A673 (cell line): ENCODE measurements at regions not wholly inside any gene's neighbourhood (a gene's known extent, or its start where the extent isn't known, plus 50 kb on each side); places are given as distances from the start of the nearest gene placed in this dataset.

Experiments
- BruUV-seq: library from RNA; stranded (reverse); fragments of 400-500 nt; replicated peaks from 2 replicates; lab custom pipeline; 2021; lab: Mats Ljungman, UMichigan
- CTCF ChIA-PET: fragments of 300-600 bp; sonication (Branson Sonifier 250); formaldehyde crosslinking; loops from one replicate; lab custom pipeline; 2022; ENCODE audit warnings: antibody characterized with exemption; lab: Charles Lee
- POLR2A ChIA-PET: fragments of 300-600 bp; sonication (Branson Sonifier 250); formaldehyde crosslinking; loops from one replicate; lab custom pipeline; 2022; ENCODE audit warnings: antibody characterized with exemption; ENCODE audit not compliant: low non-redundant PET; lab: Charles Lee
- DNase-seq: peaks from one replicate; pipeline ENCODE4 v3.0.0-alpha.2; 2015; ENCODE audit warnings: low spot score
- H3K27ac ChIP-seq: fragments of 200-600 bp; sonication (generic); 2 replicates; pipeline ENCODE4 v1.5.1; 2016; ENCODE audit warnings: mixed run types, low read depth, mild to moderate bottlenecking, mixed read lengths, antibody characterized with exemption, low read length; ENCODE audit not compliant: poor library complexity, severe bottlenecking
- H3K27me3 ChIP-seq: fragments of 200-600 bp; sonication (generic); replicated peaks from 2 replicates; pipeline ENCODE4 v1.6.1; 2017; ENCODE audit warnings: mixed run types, low read depth, mild to moderate bottlenecking, mixed read lengths, antibody characterized with exemption, low read length; ENCODE audit not compliant: insufficient read depth, poor library complexity
- H3K36me3 ChIP-seq: fragments of 200-600 bp; sonication (generic); 2 replicates; pipeline ENCODE4 v1.6.1; 2016; ENCODE audit warnings: mixed run types, mild to moderate bottlenecking, mixed read lengths, antibody characterized with exemption, low read length; ENCODE audit not compliant: insufficient read depth, poor library complexity, severe bottlenecking
- H3K4me1 ChIP-seq: fragments of 200-600 bp; sonication (generic); 2 replicates; pipeline ENCODE4 v1.6.1; 2017; ENCODE audit warnings: mixed run types, mild to moderate bottlenecking, mixed read lengths, antibody characterized with exemption, low read length; ENCODE audit not compliant: insufficient read depth, poor library complexity, severe bottlenecking
- H3K4me3 ChIP-seq: fragments of 200-600 bp; sonication (generic); 2 replicates; pipeline ENCODE4 v1.5.1; 2016; ENCODE audit warnings: low read depth, mixed run types, mild to moderate bottlenecking, mixed read lengths, low read length; ENCODE audit not compliant: poor library complexity, severe bottlenecking
- H3K9me3 ChIP-seq: fragments of 200-600 bp; sonication (generic); 2 replicates; pipeline ENCODE4 v1.6.1; 2016; ENCODE audit warnings: mixed run types, low read depth, mild to moderate bottlenecking, mixed read lengths, antibody characterized with exemption, low read length; ENCODE audit not compliant: poor library complexity, severe bottlenecking
- CTCF ChIP-seq: fragments of 300-800, 200-600 bp; sonication (generic); conservative IDR thresholded peaks from 2 replicates; pipeline ENCODE4 v1.5.1; 2017; ENCODE audit warnings: low read depth, mild to moderate bottlenecking, antibody characterized with exemption, low read length, moderate library complexity, mixed read lengths
- EZH2 ChIP-seq: fragments of 200-600 bp; sonication (generic); IDR thresholded peaks from 2 replicates; pipeline ENCODE4 v1.6.1; 2017; ENCODE audit warnings: borderline replicate concordance, low read depth, mild to moderate bottlenecking, mixed read lengths, antibody characterized with exemption, low read length; ENCODE audit not compliant: poor library complexity, severe bottlenecking
- intact Hi-C: fragments of 100-400 bp; cut with micrococcal nuclease; formaldehyde crosslinking; loops from one replicate; pipeline ENCODE4 v1.10.0; 2022; ENCODE audit not compliant: unreplicated experiment

- no TSS peak for BruUV-seq
- H3K4me3 ChIP-seq: no peak overlapping the region
- H3K36me3 ChIP-seq: no peaks in the 10 kb centered on the region
- POLR2A ChIA-PET: no interaction called here
- no peak overlapping the region for H3K27ac ChIP-seq
- H3K4me1 ChIP-seq: no peaks in the 10 kb centered on the region
- DNase-seq: no peak
- intact Hi-C loops: no loop called here
- H3K27me3 ChIP-seq: no peaks in the 10 kb centered on the region
- TF ChIP-seq EZH2 (no peak), CTCF (no peak)
- H3K9me3 ChIP-seq: no peaks in the 10 kb centered on the region
- CTCF ChIA-PET: no interaction called here
These were observed 75.5 kb upstream of the CDK20 start for GRCh38 chr9:88049677-88050307.

- no peak for TF ChIP-seq EZH2
- H3K27me3 ChIP-seq: no peaks in the 10 kb centered on the region
- BruUV-seq: no TSS peak
- no peaks in the 10 kb centered on the region for H3K4me1 ChIP-seq
- DNase-seq: no peak
- H3K4me3 ChIP-seq: no peak overlapping the region
- no peak overlapping the region for H3K27ac ChIP-seq
- ChIA-PET CTCF (no interaction called here), POLR2A (no interaction called here)
- H3K36me3 ChIP-seq: no peaks in the 10 kb centered on the region
- peaks cover 14% of the 10 kb centered on the region for H3K9me3 ChIP-seq
- intact Hi-C loops: no loop called here
These were observed 72.2 kb upstream of the CDK20 start for GRCh38 chr9:88046542-88046941.

- H3K27me3 ChIP-seq: no peaks in the 10 kb centered on the region
- intact Hi-C loops: no loop called here
- H3K36me3 ChIP-seq: no peaks in the 10 kb centered on the region
- H3K4me3 ChIP-seq: no peak overlapping the region
- CTCF ChIA-PET: no interaction called here
- no peak overlapping the region for H3K27ac ChIP-seq
- no peak for TF ChIP-seq CTCF
- POLR2A ChIA-PET: no interaction called here
- peaks cover 14% of the 10 kb centered on the region for H3K9me3 ChIP-seq
- no peaks in the 10 kb centered on the region for H3K4me1 ChIP-seq
- DNase-seq: no peak
- no TSS peak for BruUV-seq
These were observed 71.4 kb upstream of the CDK20 start for GRCh38 chr9:88045686-88046085.

- Histone ChIP-seq H3K4me3 (no peak overlapping the region), H3K36me3 (no peaks in the 10 kb centered on the region), H3K4me1 (no peaks in the 10 kb centered on the region), H3K27me3 (no peaks in the 10 kb centered on the region), H3K9me3 (peaks cover 14% of the 10 kb centered on the region), H3K27ac (no peak overlapping the region)
- no peak for TF ChIP-seq CTCF
- TF ChIP-seq EZH2: no peak
- no peak for DNase-seq
- CTCF ChIA-PET: no interaction called here
- POLR2A ChIA-PET: no interaction called here
- intact Hi-C loops: loop anchor here (5.0 kb wide), 1 partner anchor 92 kb away; no protein-coding TSS in a partner anchor
- no TSS peak for BruUV-seq
These were observed 69.9 kb upstream of the CDK20 start for GRCh38 chr9:88044200-88044599.
